ENCODE measurements at regions not wholly inside any gene's neighbourhood (a gene's known extent, or its start where the extent isn't known, plus 50 kb on each side); places are given as distances from the start of the nearest gene placed in this dataset.
"Not testable (repeated sequence)": the region's sequence is repeated elsewhere in the genome, so short reads cannot be mapped to it uniquely, and the experiment has no call there.

- TF ChIP-seq, protein P1, sequence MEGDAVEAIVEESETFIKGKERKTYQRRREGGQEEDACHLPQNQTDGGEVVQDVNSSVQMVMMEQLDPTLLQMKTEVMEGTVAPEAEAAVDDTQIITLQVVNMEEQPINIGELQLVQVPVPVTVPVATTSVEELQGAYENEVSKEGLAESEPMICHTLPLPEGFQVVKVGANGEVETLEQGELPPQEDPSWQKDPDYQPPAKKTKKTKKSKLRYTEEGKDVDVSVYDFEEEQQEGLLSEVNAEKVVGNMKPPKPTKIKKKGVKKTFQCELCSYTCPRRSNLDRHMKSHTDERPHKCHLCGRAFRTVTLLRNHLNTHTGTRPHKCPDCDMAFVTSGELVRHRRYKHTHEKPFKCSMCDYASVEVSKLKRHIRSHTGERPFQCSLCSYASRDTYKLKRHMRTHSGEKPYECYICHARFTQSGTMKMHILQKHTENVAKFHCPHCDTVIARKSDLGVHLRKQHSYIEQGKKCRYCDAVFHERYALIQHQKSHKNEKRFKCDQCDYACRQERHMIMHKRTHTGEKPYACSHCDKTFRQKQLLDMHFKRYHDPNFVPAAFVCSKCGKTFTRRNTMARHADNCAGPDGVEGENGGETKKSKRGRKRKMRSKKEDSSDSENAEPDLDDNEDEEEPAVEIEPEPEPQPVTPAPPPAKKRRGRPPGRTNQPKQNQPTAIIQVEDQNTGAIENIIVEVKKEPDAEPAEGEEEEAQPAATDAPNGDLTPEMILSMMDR (IDR thresholded peaks at IDR 0.05; ENCODE audit: borderline replicate concordance, extremely low read depth, insufficient read depth): no peak
- no peak overlapping the region for H3K9ac ChIP-seq (ENCODE audit: low read length in 3 of 3)
- FAIRE-seq: no peak
- no peaks in the 10 kb centered on the region for H3K36me3 ChIP-seq (ENCODE audit: control insufficient read depth in 2 of 3, insufficient read depth in 3 of 3, low read length in 3 of 3)
- H3K27ac ChIP-seq (ENCODE audit: low read depth in 2 of 2, low read length in 2 of 2): no peak overlapping the region
- no peaks in the 10 kb centered on the region for H3K9me3 ChIP-seq (ENCODE audit: control insufficient read depth in 2 of 3, insufficient read depth in 1 of 3, low read length in 3 of 3)
- intact Hi-C loops (cut with DNase I): no loop called here
- H3K4me3 ChIP-seq (ENCODE audit: low read length in 3 of 3): no peak overlapping the region
- H3K27me3 ChIP-seq (ENCODE audit: control insufficient read depth, insufficient read depth, low read length): no peaks in the 10 kb centered on the region
- no peak for DNase-seq
- no peaks in the 10 kb centered on the region for H3K4me1 ChIP-seq (ENCODE audit: control insufficient read depth in 2 of 3, insufficient read depth in 2 of 3, low read depth in 1 of 3, low read length in 3 of 3)
Measured at GRCh38 chr7:81852701-81853100, 82.9 kb upstream of the HGF start.

DNA sequence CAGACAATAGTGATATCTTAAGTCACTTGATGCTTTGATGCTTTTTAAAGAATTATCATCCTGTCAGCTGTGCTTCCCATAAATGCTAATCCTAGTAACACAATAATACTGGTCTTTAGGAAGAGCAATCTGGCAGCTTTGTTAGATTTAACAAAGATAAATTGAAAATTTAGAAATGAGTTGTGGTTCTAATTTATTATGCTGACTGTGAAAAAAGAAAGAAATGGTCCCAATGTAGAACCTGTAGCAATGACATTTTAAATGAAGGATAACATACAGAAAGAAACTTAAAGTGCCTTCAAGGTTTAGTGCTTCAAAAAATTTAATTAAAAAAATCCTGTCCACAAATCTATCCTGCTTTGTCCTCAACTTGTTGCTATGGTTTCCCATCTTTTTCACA, 81.6 kb upstream of the HGF start:
- Histone ChIP-seq H3K9ac (ENCODE audit: low read length in 3 of 3) (no peak overlapping the region), H3K27me3 (ENCODE audit: control insufficient read depth, insufficient read depth, low read length) (no peaks in the 10 kb centered on the region), H3K4me3 (ENCODE audit: low read length in 3 of 3) (no peak overlapping the region), H3K4me1 (ENCODE audit: control insufficient read depth in 2 of 3, insufficient read depth in 2 of 3, low read depth in 1 of 3, low read length in 3 of 3) (no peaks in the 10 kb centered on the region), H3K27ac (ENCODE audit: low read depth in 2 of 2, low read length in 2 of 2) (no peak overlapping the region), H3K36me3 (ENCODE audit: control insufficient read depth in 2 of 3, insufficient read depth in 3 of 3, low read length in 3 of 3) (no peaks in the 10 kb centered on the region), H3K9me3 (ENCODE audit: control insufficient read depth in 2 of 3, insufficient read depth in 1 of 3, low read length in 3 of 3) (no peaks in the 10 kb centered on the region)
- DNase-seq (no peak), FAIRE-seq (no peak)
- intact Hi-C loops (cut with DNase I): no loop called here
- TF ChIP-seq, protein P1 (IDR thresholded peaks at IDR 0.05; ENCODE audit: borderline replicate concordance, extremely low read depth, insufficient read depth): no peak

DNA sequence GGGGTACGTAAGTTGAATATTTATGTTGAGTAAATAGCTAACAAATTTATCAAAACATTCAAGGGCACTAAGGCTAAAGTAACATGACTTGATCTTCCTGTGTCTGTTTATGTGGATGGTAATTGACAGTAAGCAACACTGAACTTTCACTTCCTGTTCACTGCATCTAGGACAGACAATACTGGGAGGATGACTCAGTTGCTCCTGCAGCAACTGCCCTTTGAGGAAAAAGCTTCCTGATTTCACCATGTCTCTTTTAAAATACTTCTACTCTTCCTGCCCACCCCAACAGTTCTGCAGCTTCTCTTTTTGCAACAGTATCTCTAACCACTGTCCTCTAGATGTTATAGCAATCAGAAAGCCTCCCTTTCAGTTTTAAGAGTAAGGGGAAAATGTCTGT, 76.6 kb upstream of the HGF start:
- Histone ChIP-seq H3K4me3 (ENCODE audit: low read length in 3 of 3) (no peak overlapping the region), H3K9ac (ENCODE audit: low read length in 3 of 3) (no peak overlapping the region), H3K27me3 (ENCODE audit: control insufficient read depth, insufficient read depth, low read length) (no peaks in the 10 kb centered on the region), H3K36me3 (ENCODE audit: control insufficient read depth in 2 of 3, insufficient read depth in 3 of 3, low read length in 3 of 3) (no peaks in the 10 kb centered on the region), H3K27ac (ENCODE audit: low read depth in 2 of 2, low read length in 2 of 2) (no peak overlapping the region), H3K9me3 (ENCODE audit: control insufficient read depth in 2 of 3, insufficient read depth in 1 of 3, low read length in 3 of 3) (no peaks in the 10 kb centered on the region), H3K4me1 (ENCODE audit: control insufficient read depth in 2 of 3, insufficient read depth in 2 of 3, low read depth in 1 of 3, low read length in 3 of 3) (no peaks in the 10 kb centered on the region)
- TF ChIP-seq, protein P1 (IDR thresholded peaks at IDR 0.05; ENCODE audit: borderline replicate concordance, extremely low read depth, insufficient read depth): no peak
- FAIRE-seq: no peak
- DNase-seq: peak in 1 of 5 donors; percentile 22
- intact Hi-C loops (cut with DNase I): no loop called here

DNA sequence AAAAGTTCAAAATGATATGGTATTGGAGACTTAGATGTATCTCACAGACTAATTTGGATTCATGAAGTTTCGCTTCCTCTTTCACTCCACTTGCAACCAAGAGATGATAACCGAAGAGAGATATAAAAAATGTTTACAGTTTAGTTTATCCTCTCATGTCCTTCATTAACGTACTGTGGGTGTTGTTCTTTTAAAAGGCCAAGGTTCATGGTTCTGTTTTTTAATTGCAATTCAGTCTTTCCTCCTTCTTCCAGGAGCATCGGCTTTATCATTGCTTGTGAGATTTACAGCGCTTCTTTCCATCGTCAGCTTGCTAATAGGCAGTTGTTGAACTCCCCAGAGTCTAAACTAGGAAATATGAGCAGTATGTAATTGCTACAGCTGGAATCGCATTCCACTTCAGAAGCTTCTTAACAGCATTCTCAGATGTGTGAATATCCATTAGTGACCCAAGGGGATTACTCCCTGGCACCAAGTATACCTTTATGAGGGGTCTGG, 75.9 kb upstream of the HGF start:
- Histone ChIP-seq H3K9me3 (ENCODE audit: control insufficient read depth in 2 of 3, insufficient read depth in 1 of 3, low read length in 3 of 3) (no peaks in the 10 kb centered on the region), H3K9ac (ENCODE audit: low read length in 3 of 3) (no peak overlapping the region), H3K27ac (ENCODE audit: low read depth in 2 of 2, low read length in 2 of 2) (no peak overlapping the region), H3K4me1 (ENCODE audit: control insufficient read depth in 2 of 3, insufficient read depth in 2 of 3, low read depth in 1 of 3, low read length in 3 of 3) (no peaks in the 10 kb centered on the region), H3K36me3 (ENCODE audit: control insufficient read depth in 2 of 3, insufficient read depth in 3 of 3, low read length in 3 of 3) (no peaks in the 10 kb centered on the region), H3K4me3 (ENCODE audit: low read length in 3 of 3) (no peak overlapping the region), H3K27me3 (ENCODE audit: control insufficient read depth, insufficient read depth, low read length) (no peaks in the 10 kb centered on the region)
- DNase-seq: peak in 2 of 5 donors; percentile 25 to 33
- intact Hi-C loops (cut with DNase I): no loop called here
- FAIRE-seq: no peak
- TF ChIP-seq, protein P1 (IDR thresholded peaks at IDR 0.05; ENCODE audit: borderline replicate concordance, extremely low read depth, insufficient read depth): no peak

DNA sequence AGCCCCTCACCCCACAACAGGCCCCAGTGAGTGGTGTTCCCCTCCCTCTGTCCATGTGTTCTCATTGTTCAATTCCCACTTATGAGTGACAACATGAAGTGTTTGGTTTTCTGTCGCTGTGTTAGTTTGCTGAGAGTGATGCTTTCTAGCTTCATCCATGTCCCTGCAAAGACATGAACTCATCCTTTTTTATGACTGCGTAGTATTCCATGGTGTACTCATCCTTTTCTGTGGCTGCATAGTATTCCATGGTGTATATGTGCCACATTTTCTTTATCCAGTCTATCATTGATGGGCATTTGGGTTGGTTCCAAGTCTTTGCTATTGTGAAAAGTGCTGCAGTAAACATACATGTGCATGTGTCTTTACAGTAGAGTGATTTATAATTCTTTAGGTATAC, 73.8 kb upstream of the HGF start:
- FAIRE-seq; H3K36me3 ChIP-seq (ENCODE audit: control insufficient read depth in 2 of 3, insufficient read depth in 3 of 3, low read length in 3 of 3); DNase-seq; H3K9ac ChIP-seq (ENCODE audit: low read length in 3 of 3); H3K27ac ChIP-seq (ENCODE audit: low read depth in 2 of 2, low read length in 2 of 2); H3K27me3 ChIP-seq (ENCODE audit: control insufficient read depth, insufficient read depth, low read length); H3K4me3 ChIP-seq (ENCODE audit: low read length in 3 of 3); H3K9me3 ChIP-seq (ENCODE audit: control insufficient read depth in 2 of 3, insufficient read depth in 1 of 3, low read length in 3 of 3); intact Hi-C loops (cut with DNase I); H3K4me1 ChIP-seq (ENCODE audit: control insufficient read depth in 2 of 3, insufficient read depth in 2 of 3, low read depth in 1 of 3, low read length in 3 of 3): not testable (repeated sequence)
